ENCODE measurements at regions not wholly inside any gene's neighbourhood (a gene's known extent, or its start where the extent isn't known, plus 50 kb on each side); places are given as distances from the start of the nearest gene placed in this dataset.
"Not testable (repeated sequence)": the region's sequence is repeated elsewhere in the genome, so short reads cannot be mapped to it uniquely, and the experiment has no call there.

DNA sequence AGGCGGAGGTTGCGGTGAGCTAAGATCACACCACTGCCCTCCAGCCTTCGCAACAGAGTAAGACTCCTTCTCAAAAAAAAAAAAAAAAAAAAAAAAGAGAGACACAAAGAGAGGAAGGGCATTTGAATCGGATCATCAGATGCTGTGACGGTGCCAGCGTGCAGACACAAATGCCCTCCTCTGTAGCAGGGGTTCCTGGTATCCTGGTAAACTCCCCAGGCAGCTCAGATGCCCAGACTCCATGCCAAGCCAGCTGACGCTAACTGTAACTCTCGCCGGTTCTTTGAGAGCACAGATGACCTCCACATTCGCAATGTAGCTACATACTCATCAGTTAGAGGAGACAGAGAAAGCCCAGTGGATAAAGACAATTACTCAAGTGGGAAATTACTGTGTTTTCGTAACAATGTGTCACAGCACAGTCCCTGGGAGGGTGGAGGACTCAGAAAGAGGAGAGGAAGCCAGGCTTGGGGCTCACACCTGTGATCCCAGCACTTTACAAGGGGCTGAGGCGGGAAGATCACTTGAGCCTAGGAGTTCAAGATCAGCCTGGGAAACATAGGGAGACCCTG lies 153.1 kb downstream of the BRD1 start:
- DNase-seq: no peak

DNA sequence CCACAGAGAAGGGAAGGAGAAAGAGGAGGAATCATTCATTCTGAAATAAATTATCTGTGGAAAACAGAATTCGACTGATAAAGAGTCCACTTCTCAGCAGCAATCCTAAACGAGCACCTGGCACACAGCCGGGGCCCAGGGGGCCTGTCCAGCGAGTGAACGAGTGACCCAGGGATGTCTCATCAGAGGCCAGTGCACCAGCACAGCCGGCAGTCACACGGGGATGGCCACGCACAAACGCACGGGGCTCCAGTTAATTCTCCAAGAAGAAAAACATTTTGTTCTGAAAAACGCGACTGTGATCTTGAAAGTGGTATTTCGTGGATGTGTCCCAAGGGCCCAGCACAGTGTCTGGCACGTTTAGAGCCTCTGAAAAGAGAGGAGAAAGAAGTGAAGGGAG lies 154.6 kb downstream of the BRD1 start:
- DNase-seq: no peak

GRCh38 chr22:49672014-49672516 lies 155.6 kb downstream of the BRD1 start:
- no peak for DNase-seq

GRCh38 chr22:49671331-49672013 lies 156.2 kb downstream of the BRD1 start:
- no peak for DNase-seq

DNA sequence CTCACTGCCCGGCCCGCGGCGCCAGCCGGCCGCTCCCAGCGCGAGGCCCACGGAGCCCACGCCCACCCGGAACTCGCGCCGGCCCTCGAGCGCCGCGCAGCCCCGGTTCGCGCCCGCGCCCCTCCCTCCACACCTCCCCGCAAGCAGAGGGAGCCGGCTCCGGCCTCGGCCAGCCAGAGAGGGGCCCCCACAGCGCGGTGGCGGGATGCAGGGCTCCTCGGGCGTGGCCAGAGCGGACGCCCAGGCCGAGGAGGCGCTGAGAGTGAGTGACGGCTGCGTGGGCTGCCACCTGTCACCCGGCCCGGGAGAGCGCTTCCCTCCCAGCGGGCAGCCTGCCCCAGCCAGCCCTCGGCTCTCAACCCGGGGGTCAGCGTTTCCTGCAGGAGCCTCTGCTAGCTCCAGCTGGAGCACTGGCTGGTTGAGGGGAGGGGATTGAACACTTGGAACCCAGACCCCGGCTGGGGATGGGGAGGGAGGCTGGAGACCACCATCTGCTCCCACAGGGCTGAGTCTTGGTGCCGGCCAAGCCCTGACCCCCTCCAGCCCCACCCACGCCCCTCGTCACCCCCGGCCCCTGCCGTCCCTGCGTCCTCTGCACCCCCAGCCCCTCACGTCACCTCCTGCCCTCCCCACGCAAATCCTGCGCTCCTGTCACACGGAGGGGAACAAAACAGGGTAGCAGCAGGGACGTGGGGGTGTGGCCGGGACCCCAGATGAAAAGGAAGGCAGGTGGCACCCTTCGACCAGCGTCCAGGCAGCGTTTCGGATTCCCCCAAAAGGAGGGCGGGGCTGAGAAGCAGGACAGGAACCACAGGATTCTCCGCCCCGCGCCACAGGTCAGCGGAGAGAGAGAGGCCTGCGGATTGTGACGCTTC lies 157.0 kb downstream of the BRD1 start:
- DNase-seq: peak; percentile 39 to 56

DNA sequence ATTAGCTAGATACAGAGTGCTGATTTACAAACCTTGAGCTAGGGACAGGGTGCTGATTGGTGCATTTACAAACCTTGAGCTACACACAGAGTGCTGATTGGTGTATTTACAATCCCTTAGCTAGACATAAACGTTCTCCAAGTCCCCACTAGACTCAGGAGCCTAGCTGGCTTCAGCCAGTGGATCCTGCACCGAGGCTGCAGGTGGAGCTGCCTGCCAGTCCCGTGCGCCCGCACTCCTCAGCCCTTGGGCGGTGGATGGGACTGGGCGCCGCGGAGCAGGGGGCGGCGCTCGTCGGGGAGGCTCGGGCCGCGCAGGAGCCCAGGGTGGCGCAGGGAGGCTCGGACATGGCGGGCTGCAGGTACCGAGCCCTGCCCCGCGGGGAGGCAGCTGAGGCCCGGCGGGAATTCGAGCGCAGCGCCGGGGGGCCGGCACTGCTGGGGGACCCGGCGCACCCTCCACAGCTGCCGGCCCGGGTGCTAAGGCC lies 157.7 kb downstream of the BRD1 start:
- DNase-seq: peak in 1 of 2 experiments; percentile 47

GRCh38 chr22:49669427-49669968 lies 158.2 kb downstream of the BRD1 start:
- DNase-seq: not testable (repeated sequence)

DNA sequence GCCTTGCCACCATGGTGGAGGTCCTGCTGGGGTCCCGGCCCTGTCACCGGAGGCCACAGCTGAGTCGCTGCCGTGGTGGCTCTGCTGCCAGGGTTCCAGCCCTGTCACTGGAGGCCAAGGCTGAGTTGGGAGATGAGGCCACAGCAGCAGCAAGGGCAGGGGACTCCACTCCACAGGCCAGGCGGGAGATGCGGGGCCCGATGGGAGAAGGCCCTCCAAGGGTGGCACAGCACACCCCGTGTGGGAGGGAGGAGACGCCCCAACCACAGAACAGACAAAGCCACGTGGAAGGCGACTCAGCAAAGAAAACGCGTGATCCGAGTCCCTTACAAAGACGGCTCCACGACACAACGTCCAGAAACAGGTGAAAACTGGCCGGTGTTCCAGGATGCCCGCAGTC lies 159.3 kb downstream of the BRD1 start:
- no peak for DNase-seq

DNA sequence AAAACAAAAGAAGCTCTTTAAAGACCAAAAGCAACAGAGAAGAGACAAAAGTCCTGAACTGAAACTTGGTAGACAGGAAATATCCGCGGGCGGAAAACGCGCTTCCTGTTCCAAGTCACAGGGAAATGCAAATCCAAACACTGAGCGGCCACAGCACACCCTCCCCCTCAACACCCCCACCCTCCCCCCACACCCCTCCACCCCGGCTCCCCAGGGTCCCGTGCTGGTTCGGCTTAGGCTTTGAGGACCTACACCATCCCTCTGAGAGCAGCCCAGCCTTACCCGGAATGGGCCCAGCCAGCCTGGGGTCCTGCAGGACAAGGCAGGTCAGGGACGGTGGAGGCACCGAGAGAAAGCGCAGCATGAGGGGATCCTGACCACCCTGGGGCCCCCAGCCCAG lies 160.4 kb downstream of the BRD1 start:
- no peak for DNase-seq

DNA sequence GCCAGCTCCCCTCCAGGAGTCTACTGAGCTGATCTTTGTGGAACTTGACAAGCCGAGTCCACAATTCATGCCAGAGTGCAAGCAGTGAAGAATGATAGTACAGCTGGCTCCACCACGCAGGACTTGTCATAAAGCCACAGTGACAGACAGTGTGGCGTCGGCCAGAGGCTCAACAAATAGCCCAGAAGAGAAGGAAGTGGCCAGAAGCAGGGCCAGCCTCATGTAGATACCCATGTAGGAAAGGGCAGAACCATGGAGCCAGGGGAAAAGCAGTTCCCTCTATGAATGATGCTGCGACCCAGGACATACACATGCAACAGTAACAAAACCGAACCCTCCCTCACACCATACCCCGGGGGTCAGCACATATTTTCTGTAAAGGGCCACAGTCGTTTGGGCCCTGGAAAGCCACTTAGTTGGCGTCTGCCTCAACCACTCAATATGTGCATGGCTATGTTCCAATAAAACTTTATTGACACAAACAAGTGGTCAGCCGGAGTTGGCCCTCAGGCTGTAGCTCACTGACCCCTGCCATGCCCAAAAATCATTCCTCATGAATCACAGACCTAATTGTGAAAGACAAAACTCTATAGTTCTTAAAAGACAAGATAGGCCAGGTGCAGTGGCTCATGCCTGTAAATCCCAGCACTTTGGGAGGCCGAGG lies 161.4 kb downstream of the BRD1 start:
- DNase-seq: no peak

DNA sequence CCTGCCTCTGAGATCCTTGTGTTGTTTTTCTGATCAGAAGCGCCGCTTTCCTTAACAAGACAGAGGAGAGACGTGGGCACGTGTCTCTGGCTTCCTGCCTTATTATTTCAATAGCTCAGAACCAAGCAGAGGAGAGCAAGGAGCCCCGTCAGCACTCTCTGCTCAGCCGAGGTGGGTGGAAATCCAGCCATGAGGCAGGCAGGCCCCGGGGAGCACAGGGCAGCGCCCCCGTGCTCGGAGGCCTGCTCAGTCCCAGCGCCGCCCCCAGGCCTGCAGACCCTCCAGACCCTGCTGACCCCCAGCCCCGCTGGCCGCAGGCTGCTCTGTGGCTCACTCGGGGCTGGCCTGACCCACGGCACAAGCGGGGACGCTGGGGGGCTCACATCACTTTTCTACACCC lies 162.8 kb downstream of the BRD1 start:
- DNase-seq: no peak

DNA sequence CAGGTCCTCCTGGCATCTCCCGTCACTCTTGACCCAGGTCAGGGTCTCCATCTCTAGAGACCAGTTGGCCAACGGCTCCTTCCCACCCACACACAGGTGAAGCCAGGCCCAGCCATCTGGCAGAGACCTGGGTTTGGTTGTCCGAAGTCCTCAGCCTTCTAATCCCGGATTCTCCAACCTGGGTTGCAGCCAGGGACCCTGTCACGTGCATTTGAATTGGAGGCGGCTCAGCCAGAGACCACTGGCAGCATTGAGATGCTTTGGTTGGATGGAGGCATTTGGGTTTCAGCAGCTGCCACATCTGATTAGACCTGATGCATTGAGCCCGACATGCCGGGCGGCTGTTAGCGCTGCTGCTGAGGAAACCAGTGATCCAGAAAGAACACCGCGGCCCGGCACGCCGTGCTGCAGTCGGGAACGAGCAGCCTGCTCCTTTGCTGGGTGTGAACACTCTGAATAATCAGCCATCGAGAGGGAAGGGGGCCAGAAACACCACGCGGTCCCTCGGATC lies 163.2 kb downstream of the BRD1 start:
- no peak for DNase-seq

DNA sequence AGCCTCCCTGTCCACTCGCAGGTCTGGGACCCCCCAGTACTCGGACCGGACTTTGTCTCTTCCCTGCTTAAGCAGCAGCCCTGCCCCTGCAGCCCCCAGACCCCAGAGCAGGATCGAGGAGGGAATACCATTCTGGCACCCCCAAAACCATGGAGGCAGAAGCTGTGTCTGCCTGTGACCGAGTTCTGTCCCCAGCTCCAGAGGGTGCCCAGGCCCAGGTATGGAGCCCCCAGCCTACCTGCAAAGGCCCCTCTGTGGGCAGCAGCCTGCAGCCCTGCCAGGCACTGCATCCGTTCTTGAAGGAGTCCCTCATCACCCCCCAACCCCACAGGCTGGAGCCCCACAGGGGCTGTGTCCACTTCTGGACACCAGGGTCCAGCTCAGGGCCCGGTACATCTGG lies 163.8 kb downstream of the BRD1 start:
- no peak for DNase-seq

DNA sequence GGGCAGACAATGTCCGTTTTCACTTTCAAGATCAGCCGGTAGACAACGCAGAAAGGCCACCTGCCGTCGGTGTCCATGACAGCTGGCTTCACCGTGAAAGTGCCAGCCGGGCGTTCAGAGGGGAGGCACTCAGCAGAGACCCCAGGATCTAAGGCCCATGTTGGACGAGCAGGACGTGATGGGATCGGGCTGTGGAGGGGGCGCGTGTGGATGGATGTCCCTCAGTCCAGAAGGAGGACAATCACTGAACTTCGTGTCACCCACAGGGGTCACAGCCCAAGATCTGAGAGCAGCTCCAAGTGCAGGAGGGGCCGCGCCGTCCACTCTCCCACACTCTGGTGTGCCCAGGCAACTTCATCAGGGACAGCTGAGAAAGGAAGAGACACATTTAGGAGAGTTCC lies 164.4 kb downstream of the BRD1 start:
- no peak for DNase-seq

DNA sequence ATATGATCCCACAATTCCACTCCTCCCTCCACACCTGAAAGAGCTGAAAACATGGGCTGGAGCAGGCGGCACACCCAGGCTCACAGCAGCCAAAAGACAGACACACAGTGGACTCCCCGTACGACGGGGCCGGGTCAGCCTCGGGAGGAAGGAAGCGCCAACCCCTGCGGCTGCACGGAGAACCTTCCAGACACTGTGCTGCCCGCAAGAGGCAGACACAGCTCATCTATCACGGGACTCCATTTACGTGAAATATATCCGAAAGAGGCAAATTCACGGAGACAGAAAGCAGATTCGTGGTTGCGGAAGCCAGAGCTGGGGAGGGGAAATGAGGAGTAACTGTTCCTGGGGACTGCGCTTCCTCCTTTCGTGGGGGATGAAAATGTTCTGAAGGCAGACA lies 165.0 kb downstream of the BRD1 start:
- no peak for DNase-seq

GRCh38 chr22:49660794-49661781 lies 166.6 kb downstream of the BRD1 start:
- DNase-seq: peak in 1 of 2 experiments; percentile 18

DNA sequence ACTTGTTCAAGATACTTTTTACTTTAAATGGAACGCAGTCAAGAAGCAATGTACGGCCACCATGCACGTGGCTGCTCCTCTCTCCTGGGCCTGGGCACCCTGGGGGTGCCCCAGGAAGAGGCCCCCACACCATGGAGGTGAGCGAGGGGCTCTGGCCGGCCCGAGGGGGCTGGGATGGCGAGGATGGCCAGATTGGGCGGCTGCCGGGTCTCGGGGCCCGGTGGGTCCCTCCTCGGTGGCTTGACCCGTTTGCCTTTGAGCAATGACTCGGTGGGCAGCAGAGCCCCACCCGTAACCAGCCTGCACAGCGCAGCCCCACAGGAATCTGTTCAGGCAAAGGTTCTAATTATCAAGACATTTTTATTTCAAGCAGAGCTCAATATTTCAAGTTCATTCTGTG lies 167.4 kb downstream of the BRD1 start:
- no peak for DNase-seq

DNA sequence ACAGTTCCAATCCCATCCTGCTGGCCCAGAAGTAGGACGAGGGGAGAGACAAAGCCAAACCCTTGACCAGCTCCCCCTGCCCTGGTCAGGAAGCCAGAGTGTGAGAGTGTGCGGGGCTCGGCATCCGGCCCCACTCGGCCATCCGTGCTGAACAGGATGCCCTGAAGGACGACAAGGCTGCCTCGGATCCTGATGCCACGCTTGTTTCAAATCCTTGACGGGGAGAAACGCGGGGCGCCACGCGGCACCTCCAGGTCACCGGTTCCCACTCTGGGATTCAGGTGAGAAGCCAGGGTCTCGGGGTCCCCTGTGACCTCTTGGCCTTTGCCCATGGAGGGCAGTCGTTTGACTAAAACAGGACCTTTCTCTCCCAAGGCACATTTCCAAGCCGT lies 167.8 kb downstream of the BRD1 start:
- DNase-seq: peak in 1 of 2 experiments; percentile 12

GRCh38 chr22:49659281-49659923 lies 168.3 kb downstream of the BRD1 start:
- DNase-seq: no peak

DNA sequence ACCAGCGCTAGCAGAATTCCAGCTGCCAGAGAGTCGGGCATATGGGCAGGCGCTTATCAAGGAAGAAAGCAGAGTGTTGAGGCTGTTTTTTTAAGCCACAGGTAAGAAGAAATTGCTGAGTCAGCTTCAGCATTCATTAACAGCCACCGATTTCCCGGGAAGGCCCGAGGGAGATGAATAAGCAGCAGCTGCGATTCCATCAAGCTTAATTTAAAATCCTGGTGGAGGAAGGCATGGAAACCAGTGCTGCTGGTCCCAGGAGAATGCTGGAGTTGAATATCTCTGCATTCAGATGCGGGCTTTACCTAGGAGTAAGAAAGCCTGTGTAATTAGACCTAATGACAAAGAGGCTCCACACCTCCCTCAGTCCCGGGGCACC lies 168.8 kb downstream of the BRD1 start:
- DNase-seq: no peak

Data from activated T-cell treated with anti-CD3 and anti-CD28 coated beads, Interleukin-2, amount 50 U/mL, for 48 hours (primary cell).